SK-N-SH (cell line): ENCODE measurements at regions not wholly inside any gene's neighbourhood (a gene's known extent, or its start where the extent isn't known, plus 50 kb on each side); places are given as distances from the start of the nearest gene placed in this dataset.

ENCODE experiments used
- CTCF ChIA-PET: fragments of 300-600, 350-600 bp; formaldehyde crosslinking; extraction: SDS; loops from one replicate; lab custom pipeline; 2021; lab: Yijun Ruan, JAX
- POLR2A ChIA-PET: fragments of 350-600 bp; sonication (Branson Sonifier 250); formaldehyde crosslinking; extraction: SDS; loops from one replicate; lab custom pipeline; 2020; ENCODE audit warnings: antibody characterized with exemption, inconsistent platforms; lab: Yijun Ruan, JAX
- DNase-seq: peaks from one replicate; pipeline ENCODE4 v3.0.0; 2012
- H2AFZ ChIP-seq: fragments of 200-600 bp; sonication (generic); 2 replicates; pipeline ENCODE4 v1.8.1; 2016; ENCODE audit warnings: antibody characterized with exemption, mild to moderate bottlenecking, low read depth
- H3F3A ChIP-seq: fragments of 200-600 bp; sonication (generic); replicated peaks from 2 replicates; pipeline ENCODE3; 2016; ENCODE audit warnings: antibody characterized with exemption, mild to moderate bottlenecking; ENCODE audit not compliant: insufficient read depth
- H3K27ac ChIP-seq, 2 experiments: fragments of 200-500 bp in 1 of 2; fragments of 200-600 bp in 1 of 2; sonication (Bioruptor generic) in 1 of 2; sonication (generic), shearing (Covaris generic) in 1 of 2; 2 replicates each; pipeline versions ENCODE4 v1.5.1 to v1.6.1; 2014 to 2016; ENCODE audit warnings: low read depth in 2 of 2, inconsistent platforms in 1 of 2, low read length in 1 of 2, mild to moderate bottlenecking in 1 of 2, mixed read lengths in 1 of 2
- H3K27me3 ChIP-seq: fragments of 200-600 bp; sonication (generic), shearing (Covaris generic); 2 replicates; pipeline ENCODE4 v1.6.1; 2016; ENCODE audit warnings: mixed run types; ENCODE audit not compliant: insufficient read depth
- H3K36me3 ChIP-seq, 2 experiments: fragments of 200-500 bp in 1 of 2; fragments of 200-600 bp in 1 of 2; sonication (Bioruptor generic) in 1 of 2; sonication (generic) in 1 of 2; replicated peaks in 1 of 2; 2 replicates each; pipeline versions ENCODE3 to v1.5.1; 2014 to 2016; ENCODE audit warnings: low read length in 1 of 2, mild to moderate bottlenecking in 1 of 2; ENCODE audit not compliant: insufficient read depth in 2 of 2, control insufficient read depth in 1 of 2
- H3K4me1 ChIP-seq, 2 experiments: fragments of 200-500 bp in 1 of 2; fragments of 200-600 bp in 1 of 2; sonication (Bioruptor generic) in 1 of 2; sonication (generic), shearing (Covaris generic) in 1 of 2; 2 replicates each; pipeline versions ENCODE4 v1.5.1 to v1.6.1; 2014 to 2016; ENCODE audit warnings: low read depth in 1 of 2, low read length in 1 of 2, mixed run types in 1 of 2; ENCODE audit not compliant: insufficient read depth in 2 of 2, control insufficient read depth in 1 of 2
- H3K4me2 ChIP-seq: fragments of 200-600 bp; sonication (generic), shearing (Covaris generic); 2 replicates; pipeline ENCODE4 v1.6.1; 2017; ENCODE audit warnings: mixed run types
- H3K4me3 ChIP-seq, 2 experiments: fragments of 200-500 bp in 1 of 2; fragments of 200-600 bp in 1 of 2; sonication (Bioruptor generic) in 1 of 2; sonication (generic), shearing (Covaris generic) in 1 of 2; 2 replicates each; pipeline versions ENCODE4 v1.5.1 to v1.8.1; 2014 to 2016; ENCODE audit warnings: low read depth in 2 of 2, inconsistent platforms in 1 of 2, low read length in 1 of 2, mild to moderate bottlenecking in 1 of 2, mixed read lengths in 1 of 2, moderate library complexity in 1 of 2
- H3K79me2 ChIP-seq: fragments of 200-600 bp; sonication (generic); 2 replicates; pipeline ENCODE4 v1.8.1; 2017; ENCODE audit warnings: mild to moderate bottlenecking; ENCODE audit not compliant: insufficient read depth
- H3K9ac ChIP-seq: fragments of 200-600 bp; sonication (generic); 2 replicates; pipeline ENCODE4 v1.6.1; 2017; ENCODE audit warnings: mixed run types
- H3K9me2 ChIP-seq: fragments of 200-600 bp; sonication (generic); 2 replicates; pipeline ENCODE4 v1.6.1; 2017; ENCODE audit warnings: mixed run types
- H3K9me3 ChIP-seq: fragments of 200-600 bp; sonication (generic); 2 replicates; pipeline ENCODE4 v1.6.1; 2017; ENCODE audit warnings: mixed run types, mild to moderate bottlenecking, moderate library complexity
- H4K20me1 ChIP-seq: fragments of 200-600 bp; sonication (generic); 2 replicates; pipeline ENCODE4 v1.6.1; 2017; ENCODE audit warnings: mild to moderate bottlenecking, mixed run types; ENCODE audit not compliant: insufficient read depth
- CHD2 ChIP-seq: fragments of 150-350 bp; IDR thresholded peaks from 2 replicates; pipeline ENCODE4 v1.6.1; 2018; ENCODE audit warnings: low read length; ENCODE audit not compliant: partially characterized antibody
- CTCF ChIP-seq: fragments of 200-600 bp; sonication (generic); IDR thresholded peaks from 2 replicates; pipeline ENCODE4 v1.6.1; 2017; ENCODE audit warnings: antibody characterized with exemption, mild to moderate bottlenecking, moderate library complexity
- MXI1 ChIP-seq: IDR thresholded peaks from 2 replicates; pipeline ENCODE4 v1.6.1; 2012; ENCODE audit warnings: mild to moderate bottlenecking, low read depth, low read length, improper control_type of control experiment
- RCOR1 ChIP-seq: fragments of 150-350 bp; IDR thresholded peaks from 2 replicates; pipeline ENCODE4 v1.6.1; 2017; ENCODE audit warnings: antibody characterized with exemption, low read length
- REST ChIP-seq: IDR thresholded peaks from 2 replicates; pipeline ENCODE4 v1.6.1; 2012; ENCODE audit warnings: mild to moderate bottlenecking, low read depth, low read length, moderate library complexity
- SIN3A ChIP-seq: IDR thresholded peaks from 2 replicates; pipeline ENCODE4 v1.6.1; 2012; ENCODE audit warnings: low read depth, mild to moderate bottlenecking, low read length, moderate library complexity, borderline replicate concordance
- TEAD4 ChIP-seq: IDR thresholded peaks from 2 replicates; pipeline ENCODE4 v1.4.0; 2012; ENCODE audit warnings: mild to moderate bottlenecking, borderline replicate concordance; ENCODE audit not compliant: insufficient read depth
- YY1 ChIP-seq: IDR thresholded peaks from 2 replicates; pipeline ENCODE4 v1.4.0; 2012; ENCODE audit warnings: low read depth, mild to moderate bottlenecking
- WGBS: methylation state at CpG from one replicate; pipeline ENCODE4 v1.1.6; 2017; ENCODE audit warnings: low lambda C conversion rate; 5-methylcytosine and 5-hydroxymethylcytosine counted together

GRCh38 chr4:20487446-20487845 lies 212.8 kb upstream of the PACRGL start:
- ChIA-PET CTCF (interaction anchor here (1.4 to 1.6 kb wide), 2 partner anchors 55 to 57 kb away, joined by 4 read pairs; no protein-coding TSS in a partner anchor), POLR2A (no interaction called here)

More at GRCh38 chr4:20487446-20487845, 212.8 kb upstream of the PACRGL start:
- H3K27me3 ChIP-seq: no peaks in the 10 kb centered on the region
- no peaks in the 10 kb centered on the region for H4K20me1 ChIP-seq
- peak overlapping the region; percentile 23 to 28; a peak in 3 of 4 replicates for H3K27ac ChIP-seq
- H3K36me3 ChIP-seq: peaks cover 15 to 42% of the 10 kb centered on the region in 2 experiments
- H3F3A ChIP-seq: peaks cover 16% of the 10 kb centered on the region
- no peaks in the 10 kb centered on the region for H3K9me2 ChIP-seq
- H3K79me2 ChIP-seq: no peaks in the 10 kb centered on the region
- WGBS: 55% methylated on average over 4 of the region's 4 CpGs
- H3K4me2 ChIP-seq: no peak overlapping the region
- no peak for DNase-seq
- peaks cover 2 to 14% of the 10 kb centered on the region in 2 experiments for H3K4me1 ChIP-seq
- H3K9me3 ChIP-seq: no peaks in the 10 kb centered on the region
- TF ChIP-seq CTCF (no peak), CHD2 (no peak), MXI1 (no peak), REST (no peak), YY1 (no peak), RCOR1 (no peak), SIN3A (no peak), TEAD4 (no peak)
- TF ChIP-seq, all 33 proteins: peak for 0
- no peak overlapping the region for H3K9ac ChIP-seq
- H2AFZ ChIP-seq: no peak overlapping the region
- H3K4me3 ChIP-seq: no peak overlapping the region
